ENCODE measurements at regions not wholly inside any gene's neighbourhood (a gene's known extent, or its start where the extent isn't known, plus 50 kb on each side); places are given as distances from the start of the nearest gene placed in this dataset.
A peak's percentile ranks its signal among the peaks of the same experiment; 100 is the strongest.

GRCh38 chr1:185652348-185652747 lies 81.8 kb upstream of the HMCN1 start:
- TF ChIP-seq CTCF (IDR thresholded peaks at IDR 0.05; ENCODE audit: borderline replicate concordance, extremely low read depth, low read length, poor library complexity, severe bottlenecking) (peak; percentile 45), EZH2 (IDR thresholded peaks at IDR 0.05; ENCODE audit: borderline replicate concordance, low read depth, low read length, severe bottlenecking) (no peak)
